HEK293 (cell line): ENCODE measurements at regions not wholly inside any gene's neighbourhood (a gene's known extent, or its start where the extent isn't known, plus 50 kb on each side); places are given as distances from the start of the nearest gene placed in this dataset.

ENCODE experiments used
- CTCF ChIP-seq: fragments of 450-650 bp; formaldehyde crosslinking; IDR thresholded peaks from 2 replicates; pipeline ENCODE4 v1.5.1; 2016; ENCODE audit warnings: missing biosample characterization, missing genetic modification characterization
- MZF1 ChIP-seq: fragments of 450-650 bp; formaldehyde crosslinking; IDR thresholded peaks from 2 replicates; pipeline ENCODE4 v1.5.1; 2017; ENCODE audit warnings: missing biosample characterization, missing genetic modification characterization, borderline replicate concordance
- ZFP37 ChIP-seq: fragments of 450-650 bp; formaldehyde crosslinking; IDR thresholded peaks from 2 replicates; pipeline ENCODE4 v1.5.1; 2016; ENCODE audit warnings: missing biosample characterization, missing genetic modification characterization
- ZNF280D ChIP-seq: fragments of 450-650 bp; formaldehyde crosslinking; IDR thresholded peaks from 2 replicates; pipeline ENCODE4 v1.5.1; 2016; ENCODE audit warnings: missing biosample characterization, missing genetic modification characterization
- ZNF362 ChIP-seq: fragments of 450-650 bp; formaldehyde crosslinking; IDR thresholded peaks from 2 replicates; pipeline ENCODE4 v1.5.1; 2016; ENCODE audit warnings: missing biosample characterization, missing genetic modification characterization
- ZNF624 ChIP-seq: fragments of 450-650 bp; formaldehyde crosslinking; IDR thresholded peaks from 2 replicates; pipeline ENCODE4 v1.5.1; 2017; ENCODE audit warnings: missing biosample characterization, missing genetic modification characterization
- ZNF777 ChIP-seq: fragments of 450-650 bp; formaldehyde crosslinking; IDR thresholded peaks from 2 replicates; pipeline ENCODE4 v1.5.1; 2017; ENCODE audit warnings: missing biosample characterization, missing genetic modification characterization, borderline replicate concordance

- no peak for TF ChIP-seq ZNF777
- TF ChIP-seq ZNF280D (tag by site-specific recombination): no peak
- TF ChIP-seq ZNF624: no peak
- no peak for TF ChIP-seq ZNF362 (tag by site-specific recombination)
- no peak for TF ChIP-seq CTCF (tag by site-specific recombination)
- TF ChIP-seq MZF1 (tag by site-specific recombination): no peak
- TF ChIP-seq ZFP37 (tag by site-specific recombination): no peak
These were observed 73.5 kb downstream of the GLI2 start for GRCh38 chr2:120809151-120809550.
